HG03103 (cell line): ENCODE measurements at regions not wholly inside any gene's neighbourhood (a gene's known extent, or its start where the extent isn't known, plus 50 kb on each side); places are given as distances from the start of the nearest gene placed in this dataset.

Experiments used
- ATAC-seq: cut with Tn5 transposase; IDR thresholded peaks from one replicate; pipeline ENCODE4 v1.9.1; 2021; ENCODE audit warnings: low read depth; ENCODE audit not compliant: unreplicated experiment

GRCh38 chr7:142425281-142425680 is 167.4 kb upstream of the PRSS58 start:
- ATAC-seq: no peak

GRCh38 chr7:142422621-142423020 is 164.8 kb upstream of the PRSS58 start:
- no peak for ATAC-seq

GRCh38 chr7:142420554-142421362 is 162.9 kb upstream of the PRSS58 start:
- no peak for ATAC-seq

GRCh38 chr7:142418326-142418725 is 160.5 kb upstream of the PRSS58 start:
- no peak for ATAC-seq

GRCh38 chr7:142414915-142415314 is 157.1 kb upstream of the PRSS58 start:
- ATAC-seq: no peak

- ATAC-seq: no peak
These were observed 156.3 kb upstream of the PRSS58 start for GRCh38 chr7:142414135-142414534.

- ATAC-seq: no peak
These were observed 155.6 kb upstream of the PRSS58 start for GRCh38 chr7:142413280-142414000.

- peak; percentile 87 for ATAC-seq
These were observed 154.8 kb upstream of the PRSS58 start for GRCh38 chr7:142412551-142413193.

GRCh38 chr7:142409471-142409870 is 151.6 kb upstream of the PRSS58 start:
- ATAC-seq: no peak

GRCh38 chr7:142408794-142409193 is 150.9 kb upstream of the PRSS58 start:
- no peak for ATAC-seq

GRCh38 chr7:142407939-142408570 is 150.2 kb upstream of the PRSS58 start:
- ATAC-seq: no peak

- ATAC-seq: no peak
These were observed 147.4 kb upstream of the PRSS58 start for GRCh38 chr7:142405122-142405765.

- no peak for ATAC-seq
These were observed 144.1 kb upstream of the PRSS58 start for GRCh38 chr7:142401951-142402350.

- ATAC-seq: no peak
These were observed 142.2 kb upstream of the PRSS58 start for GRCh38 chr7:142400042-142400533.

GRCh38 chr7:142391191-142391992 is 133.5 kb upstream of the PRSS58 start:
- ATAC-seq: no peak

GRCh38 chr7:142389544-142389943 is 131.7 kb upstream of the PRSS58 start:
- ATAC-seq: no peak

GRCh38 chr7:142385491-142386340 is 127.9 kb upstream of the PRSS58 start:
- ATAC-seq: peak; percentile 72

GRCh38 chr7:142384493-142384922 is 126.7 kb upstream of the PRSS58 start:
- ATAC-seq: no peak
